OCI-LY7 (cell line): ENCODE measurements at regions not wholly inside any gene's neighbourhood (a gene's known extent, or its start where the extent isn't known, plus 50 kb on each side); places are given as distances from the start of the nearest gene placed in this dataset.

Source experiments
- EZH2phosphoT487 ChIP-seq: fragments of 200-600 bp; sonication (generic); IDR thresholded peaks from 2 replicates; pipeline ENCODE4 v1.6.1; 2018; ENCODE audit warnings: low read depth, borderline replicate concordance, mild to moderate bottlenecking, mixed run types, antibody characterized with exemption, low read length, moderate library complexity, mixed read lengths
- TF ChIP-seq, protein P1 (sequence below): fragments of 200-600 bp; sonication (generic); conservative IDR thresholded peaks from 2 replicates; pipeline ENCODE4 v1.5.1; 2014; ENCODE audit warnings: mild to moderate bottlenecking, antibody characterized with exemption, low read length, moderate library complexity, mixed read lengths

DNA sequence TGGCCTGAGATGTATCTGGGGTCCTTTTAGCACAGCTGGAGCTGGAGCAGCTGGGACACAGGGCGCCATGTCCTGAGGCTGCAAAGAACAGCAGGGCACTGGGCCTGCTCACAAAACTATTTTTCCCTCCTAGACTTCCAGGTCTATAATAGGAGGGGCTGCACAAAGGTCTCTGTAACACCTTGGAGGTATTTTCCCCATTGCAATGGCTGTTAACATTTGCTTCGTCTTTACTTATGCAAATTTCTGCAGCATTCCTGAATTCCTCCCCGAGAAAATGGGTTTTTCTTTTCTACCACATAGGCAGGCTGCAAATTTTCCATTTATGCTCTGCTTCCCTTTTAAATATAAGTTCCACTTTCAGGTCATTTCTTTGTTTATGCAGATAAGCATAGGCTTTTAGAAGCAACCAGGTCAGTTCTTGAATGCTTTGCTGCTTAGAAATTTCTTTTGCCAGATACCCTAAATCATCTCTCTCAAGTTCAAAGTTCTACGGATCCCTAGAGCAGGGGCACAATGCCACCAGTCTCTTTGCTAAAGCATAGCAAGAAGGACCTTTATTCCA, 130.8 kb downstream of the PCSK1 start:
- TF ChIP-seq, protein P1, sequence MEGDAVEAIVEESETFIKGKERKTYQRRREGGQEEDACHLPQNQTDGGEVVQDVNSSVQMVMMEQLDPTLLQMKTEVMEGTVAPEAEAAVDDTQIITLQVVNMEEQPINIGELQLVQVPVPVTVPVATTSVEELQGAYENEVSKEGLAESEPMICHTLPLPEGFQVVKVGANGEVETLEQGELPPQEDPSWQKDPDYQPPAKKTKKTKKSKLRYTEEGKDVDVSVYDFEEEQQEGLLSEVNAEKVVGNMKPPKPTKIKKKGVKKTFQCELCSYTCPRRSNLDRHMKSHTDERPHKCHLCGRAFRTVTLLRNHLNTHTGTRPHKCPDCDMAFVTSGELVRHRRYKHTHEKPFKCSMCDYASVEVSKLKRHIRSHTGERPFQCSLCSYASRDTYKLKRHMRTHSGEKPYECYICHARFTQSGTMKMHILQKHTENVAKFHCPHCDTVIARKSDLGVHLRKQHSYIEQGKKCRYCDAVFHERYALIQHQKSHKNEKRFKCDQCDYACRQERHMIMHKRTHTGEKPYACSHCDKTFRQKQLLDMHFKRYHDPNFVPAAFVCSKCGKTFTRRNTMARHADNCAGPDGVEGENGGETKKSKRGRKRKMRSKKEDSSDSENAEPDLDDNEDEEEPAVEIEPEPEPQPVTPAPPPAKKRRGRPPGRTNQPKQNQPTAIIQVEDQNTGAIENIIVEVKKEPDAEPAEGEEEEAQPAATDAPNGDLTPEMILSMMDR, result no peak
- TF ChIP-seq EZH2phosphoT487, result no peak
